Stimulated activated CD8-positive, alpha-beta memory T cell treated with anti-CD3 and anti-CD28 coated beads, Interleukin-4, amount 100 ng/mL, for 1 hour (primary cell): ENCODE measurements at regions not wholly inside any gene's neighbourhood (a gene's known extent, or its start where the extent isn't known, plus 50 kb on each side); places are given as distances from the start of the nearest gene placed in this dataset.

Source experiments
- DNase-seq, 2 donors: peaks; one replicate each; pipeline ENCODE4 v3.0.0-alpha.2; 2020; ENCODE audit warnings: low read depth in 2 of 2, low spot score in 1 of 2

DNA sequence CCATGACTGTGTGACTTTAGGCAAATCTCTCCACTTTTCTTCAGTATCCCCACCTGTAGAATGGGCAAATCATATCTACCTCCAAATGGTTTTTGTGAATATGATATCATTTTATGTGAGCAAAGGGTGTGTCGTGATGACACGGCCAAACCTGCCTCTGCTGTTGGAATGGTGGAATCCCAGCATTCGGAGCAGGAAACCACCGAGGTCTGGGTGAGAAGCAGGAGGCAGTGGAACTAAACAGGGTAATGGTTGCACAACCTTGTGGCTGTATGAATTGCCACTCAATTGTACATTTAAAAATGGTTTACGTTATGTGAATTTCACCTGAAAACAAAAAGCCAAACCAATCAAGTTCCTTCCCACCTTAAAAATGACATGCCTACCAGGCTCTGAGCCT, 131.4 kb upstream of the ZMIZ1 start:
- DNase-seq, result no peak

DNA sequence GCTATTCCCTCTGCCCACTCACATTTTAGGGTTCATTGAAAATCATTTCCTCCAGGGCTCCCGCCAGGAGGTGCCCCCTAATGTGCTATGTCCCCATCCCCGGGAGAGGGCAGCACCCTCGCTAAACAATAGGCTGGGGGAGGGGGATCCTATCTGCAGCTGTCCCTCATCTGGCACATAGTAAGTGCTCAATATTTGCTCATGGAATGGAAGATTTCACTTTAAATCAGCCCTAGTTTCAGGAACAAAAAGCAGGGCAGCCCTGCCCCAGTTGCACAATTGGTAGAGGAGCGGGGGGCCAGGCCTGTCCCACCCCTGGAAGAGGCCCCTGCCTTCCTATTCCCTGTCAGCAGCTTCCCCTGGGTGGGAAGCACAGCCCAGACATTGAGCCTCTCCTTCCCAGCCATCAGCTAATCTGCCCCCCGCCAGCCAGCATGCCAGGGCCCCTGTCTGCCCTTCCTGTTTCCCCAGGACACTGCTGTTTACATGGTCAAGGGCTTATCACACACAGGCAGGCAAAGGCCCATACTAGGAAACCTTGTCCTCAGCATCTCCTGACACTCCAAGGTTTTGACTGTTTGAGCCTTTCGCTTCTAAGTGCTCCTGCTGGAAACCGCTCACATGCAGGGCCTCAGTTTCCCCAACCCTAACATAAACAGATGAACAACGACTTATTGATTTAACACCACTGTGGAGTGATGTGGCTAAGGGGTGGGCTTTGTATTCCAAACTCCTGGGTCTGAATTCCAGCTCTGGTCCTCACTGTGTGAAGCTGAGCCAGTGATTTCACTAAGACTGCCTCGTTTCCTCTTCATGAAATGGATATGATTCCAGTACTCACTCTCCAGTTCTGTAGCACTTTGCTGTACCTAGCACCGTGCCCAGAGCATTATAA, 130.7 kb upstream of the ZMIZ1 start:
- no peak for DNase-seq

DNA sequence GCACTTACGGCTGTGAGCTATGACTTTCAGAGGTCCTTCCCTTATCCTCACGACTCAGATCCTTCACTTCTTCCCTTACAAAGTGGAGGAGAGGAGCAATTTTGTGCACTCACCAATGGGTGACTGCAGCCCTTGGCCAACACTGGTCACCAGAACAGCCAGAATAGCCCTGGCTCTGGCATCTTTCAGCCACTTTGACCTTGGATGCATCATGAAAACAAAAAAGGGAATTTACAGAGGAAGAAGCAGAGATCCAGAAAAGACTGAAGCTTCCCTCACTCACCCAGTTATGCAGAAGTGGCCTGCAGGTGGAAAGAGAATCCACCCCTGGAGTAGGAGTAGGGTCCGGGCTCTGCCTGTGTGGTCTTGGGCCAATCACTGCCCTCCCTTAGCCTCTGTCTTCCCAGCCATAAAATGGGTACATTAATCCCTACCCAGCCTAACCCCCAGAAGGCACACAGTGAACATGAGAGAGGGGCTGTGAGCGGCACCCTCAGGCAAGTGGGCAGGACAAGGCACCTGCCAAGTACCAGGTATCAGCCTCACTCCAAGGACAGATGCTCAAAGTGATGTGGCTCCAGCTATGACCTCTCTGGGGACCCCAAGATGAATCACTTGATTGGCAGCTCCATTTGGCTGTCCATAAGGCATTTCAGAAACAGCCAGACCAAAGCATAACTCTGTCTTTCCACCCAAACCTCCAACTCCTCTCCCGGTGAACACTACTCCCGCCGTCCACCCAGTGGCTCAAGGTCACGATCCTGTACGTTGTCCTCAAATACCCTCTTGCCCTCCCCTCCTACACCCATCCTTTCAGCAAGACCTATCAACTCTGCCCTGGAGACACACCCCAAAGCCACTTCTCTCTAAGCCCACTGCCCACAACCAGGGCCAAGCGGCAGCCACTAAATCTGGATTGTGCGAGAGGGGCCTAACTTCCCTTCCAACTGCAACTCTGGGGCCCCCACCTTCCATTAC, 129.8 kb upstream of the ZMIZ1 start:
- no peak for DNase-seq

DNA sequence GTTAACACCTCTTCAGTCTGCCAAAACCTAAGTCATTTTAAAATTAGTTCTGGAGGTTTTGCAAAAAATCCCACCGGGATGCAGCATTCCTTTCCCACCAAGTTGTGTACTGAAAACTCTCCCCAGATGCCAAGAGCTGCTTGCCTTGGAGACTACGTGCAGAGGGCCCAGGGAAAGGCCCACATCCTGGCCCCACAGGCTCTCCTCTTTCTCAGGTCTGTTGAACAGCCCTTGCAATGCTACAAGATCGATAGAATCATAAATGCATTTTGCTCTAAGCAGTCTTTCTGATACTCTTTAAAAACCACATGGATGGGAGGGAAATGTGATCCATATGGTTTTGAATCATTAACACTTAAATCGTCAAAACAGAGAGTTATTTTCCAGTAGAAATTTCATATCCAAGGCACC, 126.7 kb upstream of the ZMIZ1 start:
- no peak for DNase-seq

DNA sequence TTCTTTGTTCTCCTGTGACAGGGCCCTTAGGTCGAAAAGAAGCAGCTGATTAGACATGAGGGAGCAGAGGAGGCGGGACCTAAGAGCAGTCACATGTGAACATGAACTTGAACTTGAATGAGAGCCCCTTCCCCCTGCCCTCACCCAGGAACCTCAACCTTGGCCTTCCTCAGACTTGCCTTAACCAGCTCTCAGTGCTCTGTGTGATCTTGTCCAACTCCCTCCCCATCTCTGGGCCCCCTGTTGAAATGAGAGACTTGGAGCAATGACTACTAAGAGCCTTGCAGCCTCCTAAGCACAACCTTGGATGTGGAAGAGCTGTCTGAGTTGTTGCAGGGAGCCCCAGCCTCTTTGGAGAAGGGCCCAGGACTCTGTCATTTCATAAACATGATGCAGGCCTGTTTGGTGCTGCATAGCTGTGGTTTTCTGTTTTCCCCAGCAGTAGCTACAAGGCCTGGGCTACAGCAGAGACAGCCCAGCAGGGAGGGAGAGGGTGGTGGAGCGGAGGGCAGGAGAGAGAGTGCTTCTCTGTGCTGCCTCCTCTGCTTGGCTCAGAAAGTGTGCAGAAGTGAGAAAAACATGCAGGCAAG, 123.9 kb upstream of the ZMIZ1 start:
- DNase-seq, result no peak

DNA sequence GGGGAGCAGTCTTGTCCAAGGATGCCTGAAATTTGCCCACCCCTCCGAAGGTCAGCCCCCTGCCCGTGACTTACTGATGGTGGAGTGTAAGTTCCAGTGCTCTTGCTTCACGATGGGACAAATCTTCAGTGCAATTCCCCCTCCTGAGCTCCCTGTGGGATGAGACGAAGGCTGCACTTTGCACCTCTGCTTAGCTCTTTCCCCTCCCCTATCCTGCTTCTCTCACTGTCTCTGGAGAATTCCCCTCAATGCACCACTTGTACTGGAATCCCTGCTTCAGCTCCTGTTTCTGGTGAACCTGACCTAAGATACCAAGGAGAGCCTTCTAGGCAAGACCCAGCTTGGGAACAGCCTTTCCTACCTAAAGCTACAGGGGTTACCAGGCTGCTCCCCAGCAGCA, 122.9 kb upstream of the ZMIZ1 start:
- no peak for DNase-seq

DNA sequence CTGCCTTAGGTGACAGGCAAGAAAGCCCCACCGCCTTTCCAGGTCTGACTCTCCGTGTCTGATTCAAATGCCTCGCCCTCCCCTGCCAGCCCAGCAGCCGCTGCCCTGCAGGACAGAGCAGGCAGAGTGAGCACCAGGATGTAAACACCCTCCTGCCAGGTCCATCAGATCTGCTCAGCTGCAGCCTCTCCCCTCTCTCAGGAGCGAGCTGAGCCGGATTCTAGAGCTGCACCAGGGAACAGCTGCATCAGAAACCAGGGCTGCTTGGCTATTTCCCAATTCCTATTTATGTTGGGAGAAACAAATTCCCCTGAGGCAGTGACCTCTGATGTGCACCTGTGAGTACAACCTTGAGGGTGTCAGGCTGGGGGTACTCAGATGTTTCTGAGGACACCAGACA, 121.5 kb upstream of the ZMIZ1 start:
- no peak for DNase-seq

DNA sequence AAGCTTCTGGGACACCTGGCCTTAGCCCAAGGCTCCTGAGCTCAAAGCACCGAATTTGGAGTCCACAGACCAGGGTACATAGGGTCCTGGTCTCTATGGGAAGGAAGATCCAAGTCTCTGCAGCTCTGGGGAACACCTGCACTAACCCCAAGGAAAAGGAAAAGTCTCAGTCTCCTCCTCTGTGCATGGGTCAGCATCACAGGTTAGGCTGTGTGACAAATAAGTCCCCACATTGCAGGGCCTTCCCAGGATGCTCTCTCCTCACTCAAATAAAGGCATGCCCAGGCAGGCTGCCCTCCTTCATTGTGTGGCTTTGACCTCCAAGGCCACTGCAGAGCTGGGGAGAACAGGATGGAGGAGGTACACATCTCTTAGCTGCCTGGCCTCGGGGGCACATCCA, 121.0 kb upstream of the ZMIZ1 start:
- DNase-seq, result no peak

DNA sequence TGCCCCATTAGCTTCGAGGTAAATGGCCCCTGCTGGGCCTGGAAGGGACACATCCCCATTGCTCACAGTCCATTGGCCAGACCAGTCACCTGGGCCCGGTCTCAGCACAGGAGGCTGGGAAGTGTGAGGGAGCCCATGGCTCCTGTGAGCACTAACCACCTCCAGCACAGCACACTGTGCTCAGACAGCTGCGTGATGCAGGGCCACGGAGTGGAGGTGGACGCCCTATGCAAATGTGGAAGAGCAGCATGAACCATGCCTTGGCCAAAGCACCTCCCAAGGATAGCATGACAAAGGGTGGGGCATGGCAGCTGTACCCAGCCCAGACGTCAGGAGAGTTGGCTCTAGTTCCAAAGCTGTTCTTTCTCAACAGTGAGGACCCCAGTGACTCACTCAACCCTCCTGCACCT, 120.1 kb upstream of the ZMIZ1 start:
- no peak for DNase-seq

DNA sequence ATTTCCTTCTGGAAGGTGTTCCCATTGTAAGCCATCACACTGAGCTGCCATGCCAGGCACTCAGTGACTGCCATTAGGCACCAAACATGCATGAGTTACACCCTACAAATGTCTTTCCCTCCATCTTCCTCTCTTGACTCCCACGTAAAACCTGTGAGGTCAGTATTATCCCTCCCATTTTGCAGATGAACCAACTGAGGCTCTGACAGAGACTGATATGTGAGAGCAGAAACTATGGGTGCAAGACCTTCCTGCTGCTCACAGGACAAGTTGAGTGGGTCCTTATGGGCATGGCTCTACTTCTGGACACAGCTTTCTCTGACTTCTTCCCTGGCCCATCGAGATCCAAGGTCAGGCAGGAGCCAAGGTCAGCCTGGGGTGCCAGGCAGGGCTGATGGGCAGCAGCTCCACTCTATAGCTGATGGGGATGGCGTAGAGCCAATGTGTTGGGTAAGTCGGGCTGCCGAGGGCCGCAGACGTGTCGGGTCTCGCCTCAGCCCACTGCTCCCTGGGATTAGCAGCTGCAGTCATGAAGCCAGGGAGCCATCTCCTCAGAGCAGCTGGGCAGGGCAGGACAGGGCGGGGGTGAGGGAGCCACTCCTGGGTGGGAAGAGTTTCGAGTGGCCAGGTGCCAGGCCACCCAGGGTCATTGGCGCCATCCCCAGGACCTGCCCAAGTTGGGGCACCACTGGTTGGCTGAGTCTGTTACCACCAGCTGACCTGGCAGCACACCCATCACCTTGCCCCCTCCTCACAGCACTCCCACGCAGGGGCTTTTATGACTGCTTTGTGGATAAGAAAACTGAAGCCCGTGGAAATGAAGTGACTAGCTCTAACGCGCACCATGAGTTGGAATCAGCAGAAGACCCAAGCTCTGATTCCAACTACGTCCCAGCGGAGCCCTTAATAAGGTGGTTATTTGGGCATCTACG, 117.8 kb upstream of the ZMIZ1 start:
- no peak for DNase-seq

DNA sequence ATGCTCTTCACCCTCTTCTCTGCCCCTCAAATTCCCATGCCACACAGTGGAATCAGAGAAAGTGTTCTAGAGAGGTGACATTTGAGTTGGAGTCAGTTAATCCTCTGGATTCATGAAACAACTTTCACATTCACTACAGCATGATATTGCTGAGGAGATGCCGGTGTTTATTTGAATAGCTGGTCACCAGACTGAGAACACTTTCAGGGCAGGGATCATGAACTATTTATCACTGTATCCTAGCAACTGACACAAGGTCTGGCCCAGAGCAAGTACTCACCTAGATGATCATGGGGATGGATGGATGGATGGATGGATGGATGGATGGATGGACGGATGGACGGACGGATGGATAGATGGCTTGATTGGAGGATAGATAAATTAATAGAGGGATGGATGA, 116.7 kb upstream of the ZMIZ1 start:
- DNase-seq, result no peak

DNA sequence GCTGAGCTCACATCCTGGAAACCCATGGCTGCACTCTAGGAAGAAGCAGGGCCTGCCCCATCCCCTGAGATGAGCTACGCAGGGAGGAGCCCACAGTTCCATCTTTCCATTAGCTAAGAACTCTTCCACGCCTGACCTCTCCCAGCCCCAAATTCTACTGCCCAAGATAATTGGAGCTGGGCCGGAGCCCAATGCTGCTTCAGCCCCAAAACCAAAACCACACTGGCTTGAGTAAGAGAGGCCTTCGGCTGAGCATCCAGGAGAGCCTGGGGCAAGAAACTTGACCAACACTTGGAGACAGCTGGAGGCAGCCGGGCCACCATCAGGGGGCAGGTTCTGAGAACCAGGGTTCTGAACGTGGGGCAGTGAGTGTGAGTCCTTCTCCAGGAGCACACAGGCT, 116.1 kb upstream of the ZMIZ1 start:
- DNase-seq, result no peak

DNA sequence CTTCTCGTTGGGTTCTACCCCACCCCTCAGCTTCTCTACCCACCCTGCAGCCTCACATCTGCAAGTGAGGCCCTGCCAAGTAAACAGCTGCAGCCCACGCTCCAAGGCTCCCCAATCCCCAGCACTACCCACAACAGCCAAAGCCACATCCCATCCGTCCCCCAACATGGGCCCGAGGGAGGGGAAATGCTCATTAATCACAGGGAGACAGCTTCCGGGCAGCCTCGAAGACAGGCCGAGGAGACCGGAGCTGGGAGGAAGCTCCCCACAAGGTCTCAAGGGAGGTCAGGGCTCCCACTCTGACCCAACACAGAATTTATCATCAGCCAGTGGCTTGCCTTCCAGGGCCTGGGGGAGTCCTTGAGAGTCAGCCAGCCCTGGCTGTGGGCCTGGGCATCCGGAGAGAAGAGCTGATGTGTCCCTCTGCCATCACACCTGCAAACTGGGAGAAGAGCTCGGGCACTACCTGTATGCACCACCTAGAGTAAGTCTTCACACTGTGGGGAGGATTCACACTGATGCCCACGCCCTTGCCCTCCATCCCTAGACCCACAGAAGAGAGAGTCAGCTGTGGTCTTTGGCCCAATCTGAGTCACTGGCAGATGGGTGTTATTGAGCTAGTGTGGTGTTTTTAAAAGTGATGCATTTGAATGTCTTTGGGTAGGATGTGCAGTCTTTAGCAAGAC, 115.5 kb upstream of the ZMIZ1 start:
- DNase-seq, result no peak

DNA sequence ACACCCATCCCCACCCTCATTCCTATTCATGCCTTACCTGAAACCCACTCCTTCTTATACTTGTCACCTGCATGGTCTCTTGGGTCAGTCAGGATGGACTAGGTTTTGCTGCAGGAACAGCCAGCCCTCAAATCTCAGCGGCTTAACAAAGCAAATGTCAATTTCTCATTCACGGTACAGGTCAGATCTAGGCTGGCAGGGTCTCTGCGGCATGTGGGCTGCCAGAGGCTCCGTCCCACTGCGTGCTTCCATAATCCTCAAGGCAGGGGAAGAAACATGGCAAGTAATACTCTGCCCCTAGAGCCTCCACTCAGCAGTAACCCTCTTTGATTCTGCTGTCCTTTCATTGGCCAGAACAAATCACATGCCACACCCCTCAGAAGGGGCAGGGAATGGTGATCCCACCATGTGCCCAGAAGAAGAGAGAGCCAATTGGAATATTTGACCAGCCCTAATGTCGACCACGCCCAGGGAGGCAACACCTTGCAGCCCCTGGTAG, 114.9 kb upstream of the ZMIZ1 start:
- DNase-seq, result no peak

DNA sequence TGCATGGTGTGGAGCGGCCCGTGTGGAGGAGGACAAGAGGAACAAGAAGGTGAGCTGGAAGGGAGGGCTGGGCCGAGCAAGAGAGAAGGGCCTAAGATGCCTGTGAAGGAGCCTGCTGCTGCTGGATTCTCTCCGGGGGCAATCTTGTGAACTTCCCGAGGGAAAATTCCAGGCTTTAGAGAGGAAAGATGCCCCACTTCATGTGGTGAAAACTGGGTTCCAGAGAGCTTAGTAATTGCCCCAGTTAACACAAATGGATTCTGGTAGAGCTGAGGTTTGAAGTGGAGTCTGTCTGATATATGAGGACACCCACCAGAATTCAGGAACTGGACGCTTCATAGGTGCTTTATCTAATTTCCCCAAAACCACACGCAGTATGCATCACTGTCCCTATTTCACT, 114.1 kb upstream of the ZMIZ1 start:
- DNase-seq, result no peak

DNA sequence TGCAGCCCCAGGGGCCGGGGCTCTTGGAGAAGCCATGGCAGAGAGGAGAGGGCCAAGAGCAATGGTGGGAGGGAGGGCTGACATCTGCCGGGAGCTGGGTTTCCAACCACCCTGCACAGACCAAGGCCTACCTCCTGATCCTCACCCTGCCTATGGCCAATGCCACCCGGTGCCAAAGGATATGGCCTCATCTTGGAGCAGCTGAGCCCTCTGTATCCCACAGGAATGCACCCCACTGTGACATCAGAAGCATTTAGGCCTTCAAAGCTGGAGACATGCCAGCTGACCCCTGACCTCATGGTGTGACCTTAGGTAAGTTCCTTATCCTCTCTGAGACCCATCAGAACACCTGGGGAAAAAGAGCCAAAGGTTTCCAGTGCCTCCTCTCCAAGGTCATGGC, 113.6 kb upstream of the ZMIZ1 start:
- DNase-seq, result no peak

DNA sequence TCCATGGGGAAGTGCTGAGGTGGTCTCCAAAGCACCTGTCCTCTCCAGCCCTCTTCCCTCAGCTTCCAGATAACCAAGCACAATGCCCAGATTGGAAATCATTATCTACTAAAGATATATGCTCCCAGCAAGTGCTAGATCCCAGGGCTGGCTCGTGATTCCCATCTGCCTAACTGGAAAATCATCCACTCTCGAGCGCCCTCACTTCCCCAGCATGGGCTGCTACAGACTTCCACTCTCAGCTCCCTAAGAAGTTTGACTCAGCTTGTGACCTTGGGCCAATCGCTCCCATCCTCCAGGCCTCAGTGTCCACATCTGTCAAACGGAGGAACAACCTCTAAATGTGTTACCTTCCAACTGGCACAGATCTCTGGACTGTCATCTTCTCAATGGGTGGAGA, 112.4 kb upstream of the ZMIZ1 start:
- DNase-seq, result no peak

DNA sequence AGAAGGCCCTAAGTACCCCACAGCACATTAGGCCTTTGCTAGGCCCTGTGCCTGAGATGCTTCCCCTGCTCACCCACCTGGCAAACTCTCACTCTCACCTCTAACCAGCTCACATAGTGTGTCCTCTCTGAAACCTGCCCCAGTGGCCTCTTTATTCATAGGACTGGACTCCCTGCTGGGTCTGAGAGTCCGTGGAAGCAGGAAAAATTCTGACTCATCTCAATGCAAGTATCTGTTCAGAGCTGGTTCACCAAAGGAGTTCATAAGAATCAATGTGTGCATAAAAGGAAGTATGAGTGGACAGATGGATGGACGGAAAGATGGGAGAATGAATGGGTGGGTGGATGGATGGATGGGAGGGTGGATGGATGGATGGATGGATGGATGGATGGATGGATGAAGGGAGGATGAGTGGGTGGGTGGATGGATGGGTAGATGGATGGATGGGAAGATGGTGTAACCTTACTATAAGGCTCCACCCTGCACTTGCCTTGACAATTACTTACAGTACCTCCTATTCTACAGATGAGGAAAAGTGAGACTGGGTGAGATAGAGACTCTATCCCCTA, 111.2 kb upstream of the ZMIZ1 start:
- no peak for DNase-seq

DNA sequence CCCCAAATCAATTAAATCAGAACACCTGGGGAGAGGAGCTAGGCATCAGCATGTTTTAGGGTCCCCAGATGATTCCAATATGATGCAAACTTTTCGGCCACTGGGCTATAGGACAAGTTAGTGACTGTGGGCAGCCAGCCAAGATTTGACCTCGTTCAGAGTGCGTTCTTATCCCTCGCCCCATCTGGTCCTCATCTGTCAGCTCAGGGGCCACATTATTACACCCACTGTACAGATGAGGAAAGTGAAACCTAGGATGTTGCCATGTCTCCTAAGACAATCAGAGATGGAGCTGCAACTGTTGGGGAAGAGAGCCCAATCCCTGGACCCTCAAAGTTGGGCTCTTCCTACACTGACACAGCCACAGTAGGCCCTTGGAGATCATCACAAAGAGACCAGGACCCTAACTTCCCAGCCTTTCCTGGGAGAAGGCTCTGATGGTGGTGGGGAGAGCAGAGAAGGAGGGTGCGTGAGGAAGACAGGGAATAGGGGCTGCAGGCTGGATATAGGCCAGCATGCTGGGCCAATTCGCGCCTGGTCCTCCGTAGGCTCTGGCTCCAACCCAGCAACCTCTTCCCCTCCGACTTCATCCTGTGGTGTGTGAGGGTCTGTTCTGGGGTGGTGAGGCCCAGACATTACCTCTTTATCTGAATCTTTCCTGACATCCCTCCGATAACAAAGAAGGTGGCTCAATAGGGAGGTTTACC, 109.4 kb upstream of the ZMIZ1 start:
- DNase-seq, result no peak
